DND-41 (cell line): ENCODE measurements at regions not wholly inside any gene's neighbourhood (a gene's known extent, or its start where the extent isn't known, plus 50 kb on each side); places are given as distances from the start of the nearest gene placed in this dataset.

Source experiments
- CTCF ChIP-seq: IDR thresholded peaks from 2 replicates; pipeline ENCODE4 v1.5.1; 2012; ENCODE audit warnings: borderline replicate concordance, low read length, moderate library complexity, mild to moderate bottlenecking; ENCODE audit not compliant: poor library complexity, severe bottlenecking; ENCODE audit errors: extremely low read depth
- EZH2 ChIP-seq: IDR thresholded peaks from 3 replicates; pipeline ENCODE4 v1.6.1; 2012; ENCODE audit warnings: borderline replicate concordance, low read depth, mild to moderate bottlenecking, moderate library complexity, low read length, inconsistent platforms; ENCODE audit not compliant: severe bottlenecking

DNA sequence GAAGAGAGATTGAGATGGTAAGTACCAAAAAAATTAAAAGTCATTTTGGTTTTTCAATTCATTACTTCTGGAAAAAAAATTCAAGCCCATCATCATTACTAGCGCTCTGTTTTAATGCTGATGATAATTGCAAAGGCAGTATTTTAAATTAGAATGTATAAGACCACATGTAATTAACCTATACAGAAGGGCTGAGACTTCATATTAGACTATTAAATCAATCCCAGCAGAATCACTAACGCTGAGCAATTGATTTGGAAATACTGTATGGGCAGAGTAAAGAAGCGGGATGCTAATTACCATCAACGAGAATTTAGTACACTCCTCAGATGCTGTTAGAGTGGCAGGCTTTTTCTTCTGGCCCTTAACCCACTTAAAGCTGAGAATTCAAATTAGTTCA, 165.0 kb downstream of the SLC4A3 start:
- no peak for TF ChIP-seq EZH2
- no peak for TF ChIP-seq CTCF
